CD4-positive, alpha-beta T cell treated with Interleukin-10 for 1 hour (primary cell): ENCODE measurements at regions not wholly inside any gene's neighbourhood (a gene's known extent, or its start where the extent isn't known, plus 50 kb on each side); places are given as distances from the start of the nearest gene placed in this dataset.
"Not testable (repeated sequence)": the region's sequence is repeated elsewhere in the genome, so short reads cannot be mapped to it uniquely, and the experiment has no call there.

ENCODE experiments used
- DNase-seq: peaks from one replicate; pipeline ENCODE4 v3.0.0-alpha.2; 2020

DNA sequence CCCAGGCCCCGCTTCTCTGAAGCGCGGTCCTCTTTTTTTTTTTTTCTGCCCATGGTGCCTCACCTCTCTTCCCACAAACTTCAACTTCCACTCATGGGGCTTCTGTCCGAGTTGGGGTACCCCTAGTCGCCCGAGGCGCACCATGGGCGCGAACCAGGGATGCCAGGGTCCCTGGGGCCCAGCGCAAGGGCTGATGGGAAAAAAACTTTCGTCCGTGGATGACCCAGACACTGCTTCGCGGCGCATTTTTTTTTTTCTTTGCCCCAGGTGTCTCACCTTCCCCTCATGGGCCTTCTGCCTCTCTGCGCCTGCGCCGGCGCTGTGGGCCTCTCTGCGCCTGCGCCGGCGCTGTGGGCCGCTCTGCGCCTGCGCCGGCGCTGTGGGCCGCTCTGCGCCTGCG lies 1268.8 kb downstream of the FOXD4L5 start:
- not testable (repeated sequence) for DNase-seq

GRCh38 chr9:64015136-64015535 lies 1269.9 kb downstream of the FOXD4L5 start:
- no peak for DNase-seq

DNA sequence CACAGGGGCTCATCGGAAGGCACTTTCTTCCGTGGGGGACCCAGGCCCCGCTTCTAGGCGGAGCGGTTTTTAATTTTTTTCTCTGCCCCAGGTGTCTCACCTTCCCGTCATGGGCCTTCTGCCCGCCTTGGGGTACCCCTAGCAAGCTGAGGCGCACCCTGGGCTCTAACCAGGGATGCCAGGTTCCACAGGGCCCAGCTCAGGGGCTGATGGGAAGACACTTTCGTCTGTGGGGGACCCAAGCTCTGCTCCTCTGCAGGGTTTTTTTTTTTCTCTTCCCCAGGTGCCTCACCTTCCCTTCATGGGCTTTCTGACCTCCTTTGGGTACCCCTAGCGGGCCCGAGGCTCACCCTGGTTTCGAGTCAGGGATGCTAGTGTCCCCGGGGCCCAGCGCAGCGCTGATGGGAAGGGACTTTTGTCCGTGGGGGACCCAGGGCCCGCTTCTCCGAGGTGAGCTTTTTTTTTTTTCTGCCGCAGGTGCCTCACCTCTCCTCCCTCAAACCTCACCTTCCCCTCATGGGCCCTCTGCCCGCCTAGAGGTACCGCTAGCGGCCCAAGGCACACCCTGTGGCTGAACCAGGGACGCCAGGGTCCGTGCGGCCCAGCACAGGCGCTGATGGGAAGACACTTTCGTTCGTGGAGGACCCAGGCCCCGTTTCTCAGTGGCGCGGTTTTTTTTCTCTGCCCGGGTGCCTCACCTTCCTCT lies 1270.5 kb downstream of the FOXD4L5 start:
- not testable (repeated sequence) for DNase-seq

- DNase-seq = not testable (repeated sequence)
Observed at GRCh38 chr9:64013122-64013521, 1271.9 kb downstream of the FOXD4L5 start.

DNA sequence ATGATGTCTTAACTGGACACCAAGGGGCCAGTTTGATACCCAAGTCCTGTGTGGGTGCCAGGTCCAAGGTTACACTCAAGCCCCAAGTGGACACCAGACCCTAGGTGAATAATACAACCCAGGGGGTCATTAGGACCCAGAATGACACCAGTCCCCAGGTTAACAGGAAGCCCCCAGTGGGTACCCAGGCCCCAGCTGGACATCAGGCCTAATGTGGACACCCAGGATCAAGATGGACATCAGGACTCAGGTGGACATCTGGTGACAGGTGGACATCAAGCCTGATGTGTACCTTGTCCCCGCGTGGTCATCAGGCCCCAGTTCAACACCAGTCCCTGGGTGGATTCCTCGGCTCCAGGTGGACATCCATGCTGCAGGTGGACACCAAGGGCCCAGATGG lies 1273.0 kb downstream of the FOXD4L5 start:
- not testable (repeated sequence) for DNase-seq

- not testable (repeated sequence) for DNase-seq
Observed at GRCh38 chr9:63979741-63980140, 1305.3 kb downstream of the FOXD4L5 start.
